Gastrocnemius medialis (tissue), 4 donors: ENCODE measurements at regions not wholly inside any gene's neighbourhood (a gene's known extent, or its start where the extent isn't known, plus 50 kb on each side); places are given as distances from the start of the nearest gene placed in this dataset.

Source experiments
- CTCF ChIP-seq, 5 experiments: fragments of 450-650 bp in 3 of 5; fragments of 200-600 bp in 2 of 5; sonication (generic) in 2 of 5; IDR thresholded peaks in 4 of 5; conservative IDR thresholded peaks in 1 of 5; 1 replicate in 4 of 5; 2 replicates in 1 of 5; pipeline ENCODE4 v1.5.1; 2016 to 2019; ENCODE audit warnings: antibody characterized with exemption in 5 of 5, mild to moderate bottlenecking in 3 of 5, moderate library complexity in 3 of 5
- POLR2A ChIP-seq, 2 donors: fragments of 450-650 bp; IDR thresholded peaks; one replicate each; pipeline ENCODE4 v1.6.1; 2017; ENCODE audit warnings: antibody characterized with exemption in 2 of 2, mild to moderate bottlenecking in 2 of 2, moderate library complexity in 2 of 2

- TF ChIP-seq CTCF (IDR thresholded peaks at IDR 0.05 in 4 of 5, conservative IDR thresholded peaks at IDR 0.05 in 1 of 5) (no peak), POLR2A (IDR thresholded peaks at IDR 0.05) (no peak)
Observed at GRCh38 chr17:77804796-77805426, 153.6 kb upstream of the TNRC6C start.
